Body of pancreas (tissue), 4 donors: ENCODE measurements at regions not wholly inside any gene's neighbourhood (a gene's known extent, or its start where the extent isn't known, plus 50 kb on each side); places are given as distances from the start of the nearest gene placed in this dataset.

Experiments used
- ATAC-seq: fragments of 150-250 bp; one replicate; pipeline ENCODE4 v1.9.1; 2016
- DNase-seq, 4 donors: peaks; one replicate each; pipeline ENCODE4 v3.0.0-alpha.2; 2019
- H3K27ac ChIP-seq, 4 donors: fragments of 200-600 bp; sonication (generic); 1 replicate in 3 of 4; 2 replicates in 1 of 4; pipeline versions ENCODE4 v1.5.1 to v1.6.1; 2016 to 2019; ENCODE audit warnings: mild to moderate bottlenecking in 1 of 4, mixed read lengths in 1 of 4, moderate library complexity in 1 of 4
- H3K27me3 ChIP-seq, 2 donors: fragments of 200-600 bp; sonication (generic); one replicate each; pipeline ENCODE4 v1.6.0; 2016; ENCODE audit warnings: mild to moderate bottlenecking in 1 of 2
- H3K36me3 ChIP-seq, 2 donors: fragments of 200-600 bp; sonication (generic); replicated peaks in 1 of 2; 2 replicates each; pipeline ENCODE4 v1.5.1; 2016; ENCODE audit warnings: low read depth in 2 of 2; ENCODE audit not compliant: insufficient read depth in 1 of 2
- H3K4me1 ChIP-seq: fragments of 200-600 bp; sonication (generic); one replicate; pipeline ENCODE4 v1.6.0; 2016
- H3K4me3 ChIP-seq, 2 donors: fragments of 200-600 bp; sonication (generic); 1 replicate in 1 of 2; 2 replicates in 1 of 2; pipeline ENCODE4 v1.5.1; 2016 to 2019
- H3K9me3 ChIP-seq, 3 donors: fragments of 200-600 bp; sonication (generic); 1 replicate in 2 of 3; 2 replicates in 1 of 3; pipeline ENCODE4 v1.5.1; 2016
- POLR2A ChIP-seq, 3 donors: fragments of 450-650 bp; IDR thresholded peaks; one replicate each; pipeline ENCODE4 v1.6.1; 2016; ENCODE audit warnings: antibody characterized with exemption in 3 of 3, mild to moderate bottlenecking in 2 of 3
- WGBS, 2 donors: methylation state at CpG; one replicate each; pipeline ENCODE4 v1.1.5; 2017; 5-methylcytosine and 5-hydroxymethylcytosine counted together
- intact Hi-C: fragments of 100-400 bp; cut with DNase I; formaldehyde crosslinking; loops from one replicate; pipeline ENCODE4 v1.15.1; 2023
- TF ChIP-seq, protein P1 (sequence below), 7 experiments: fragments of 450-650 bp in 4 of 7; fragments of 200-600 bp in 3 of 7; sonication (generic) in 3 of 7; IDR thresholded peaks; one replicate each; pipeline ENCODE4 v1.5.1; 2016 to 2019; ENCODE audit warnings: antibody characterized with exemption in 7 of 7

DNA sequence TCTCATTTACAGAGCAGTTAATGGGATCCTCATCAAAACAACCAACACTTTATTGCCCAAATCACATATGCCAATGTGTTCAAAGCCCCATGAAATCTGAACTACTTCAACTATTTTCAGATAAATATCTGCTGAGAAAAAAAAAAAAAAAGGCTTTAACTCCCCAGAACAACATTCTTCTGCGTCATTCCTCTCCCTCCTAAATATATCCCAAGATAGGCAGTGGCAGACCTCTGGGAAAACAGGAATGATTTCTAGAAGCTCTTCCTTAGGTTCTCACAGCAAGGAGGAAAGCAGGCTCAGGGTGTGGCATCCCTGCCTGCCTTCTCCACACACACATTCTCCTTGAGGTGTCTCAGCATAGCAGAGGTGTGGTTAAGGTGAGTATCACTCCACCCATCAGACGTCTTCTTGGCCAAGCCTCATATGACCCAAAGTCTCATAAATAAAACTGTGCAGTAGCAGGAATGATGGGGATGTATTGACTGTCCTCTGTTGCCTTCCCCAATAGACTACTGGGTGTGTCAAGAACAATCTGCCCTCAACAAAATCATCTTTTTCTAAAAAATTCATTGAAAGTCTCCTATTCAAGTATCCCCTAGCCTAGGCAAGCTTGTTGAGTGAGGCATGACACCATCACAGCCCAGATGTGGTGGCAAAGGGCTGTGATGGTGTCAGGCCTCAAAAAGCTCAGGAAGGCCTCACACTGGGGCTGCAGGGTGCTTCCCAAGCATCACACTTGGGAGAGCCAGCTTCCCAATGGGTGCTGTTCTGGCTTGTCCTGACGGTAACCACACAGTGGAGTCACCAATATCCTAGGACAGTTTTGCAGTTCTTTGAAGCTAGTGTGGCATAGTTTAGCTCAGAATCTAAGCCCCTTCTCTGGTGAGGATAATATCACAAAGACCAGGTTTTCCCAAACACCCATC lies 135.4 kb upstream of the SOX9 start:
- TF ChIP-seq, protein P1, sequence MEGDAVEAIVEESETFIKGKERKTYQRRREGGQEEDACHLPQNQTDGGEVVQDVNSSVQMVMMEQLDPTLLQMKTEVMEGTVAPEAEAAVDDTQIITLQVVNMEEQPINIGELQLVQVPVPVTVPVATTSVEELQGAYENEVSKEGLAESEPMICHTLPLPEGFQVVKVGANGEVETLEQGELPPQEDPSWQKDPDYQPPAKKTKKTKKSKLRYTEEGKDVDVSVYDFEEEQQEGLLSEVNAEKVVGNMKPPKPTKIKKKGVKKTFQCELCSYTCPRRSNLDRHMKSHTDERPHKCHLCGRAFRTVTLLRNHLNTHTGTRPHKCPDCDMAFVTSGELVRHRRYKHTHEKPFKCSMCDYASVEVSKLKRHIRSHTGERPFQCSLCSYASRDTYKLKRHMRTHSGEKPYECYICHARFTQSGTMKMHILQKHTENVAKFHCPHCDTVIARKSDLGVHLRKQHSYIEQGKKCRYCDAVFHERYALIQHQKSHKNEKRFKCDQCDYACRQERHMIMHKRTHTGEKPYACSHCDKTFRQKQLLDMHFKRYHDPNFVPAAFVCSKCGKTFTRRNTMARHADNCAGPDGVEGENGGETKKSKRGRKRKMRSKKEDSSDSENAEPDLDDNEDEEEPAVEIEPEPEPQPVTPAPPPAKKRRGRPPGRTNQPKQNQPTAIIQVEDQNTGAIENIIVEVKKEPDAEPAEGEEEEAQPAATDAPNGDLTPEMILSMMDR (IDR thresholded peaks at IDR 0.05) = no peak
- no peak for TF ChIP-seq POLR2A (IDR thresholded peaks at IDR 0.05)
- H3K4me3 ChIP-seq = no peak overlapping the region
- H3K4me1 ChIP-seq = no peaks in the 10 kb centered on the region
- no peaks in the 10 kb centered on the region for H3K27me3 ChIP-seq
- H3K27ac ChIP-seq = no peak overlapping the region
- WGBS, 2 donors = 77 to 83% methylated on average over 2 to 3 of the region's 3 CpGs
- ATAC-seq (no peak), DNase-seq (no peak)
- no peaks in the 10 kb centered on the region for H3K36me3 ChIP-seq
- H3K9me3 ChIP-seq = no peaks in the 10 kb centered on the region
- intact Hi-C loops = no loop called here

DNA sequence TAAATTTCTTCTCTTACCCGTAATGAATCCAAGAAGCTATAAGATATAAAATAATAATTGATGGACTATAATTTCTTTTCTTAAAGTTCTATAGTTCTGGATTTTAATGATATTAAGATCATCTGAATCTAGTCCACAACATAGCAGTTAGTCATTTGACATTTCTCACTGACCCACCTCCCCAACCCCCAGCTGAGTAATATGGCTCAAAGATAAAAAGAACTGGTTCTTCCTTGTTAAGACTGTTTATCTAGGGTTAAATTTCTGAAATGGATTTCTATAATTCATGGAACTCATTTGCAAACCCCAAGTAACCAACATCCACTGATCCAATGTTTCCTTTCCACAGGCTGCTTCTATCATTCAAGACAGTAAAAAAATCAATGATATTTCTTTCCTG lies 133.9 kb upstream of the SOX9 start:
- Histone ChIP-seq H3K4me1 (no peaks in the 10 kb centered on the region), H3K9me3 (no peaks in the 10 kb centered on the region), H3K36me3 (no peaks in the 10 kb centered on the region), H3K27ac (no peak overlapping the region), H3K27me3 (no peaks in the 10 kb centered on the region), H3K4me3 (no peak overlapping the region)
- intact Hi-C loops = no loop called here
- no peak for ATAC-seq
- DNase-seq = no peak
- 83 to 92% methylated on average over 1 of the region's 1 CpG for WGBS, 2 donors
- TF ChIP-seq, protein P1 (IDR thresholded peaks at IDR 0.05) = no peak
- no peak for TF ChIP-seq POLR2A (IDR thresholded peaks at IDR 0.05)

DNA sequence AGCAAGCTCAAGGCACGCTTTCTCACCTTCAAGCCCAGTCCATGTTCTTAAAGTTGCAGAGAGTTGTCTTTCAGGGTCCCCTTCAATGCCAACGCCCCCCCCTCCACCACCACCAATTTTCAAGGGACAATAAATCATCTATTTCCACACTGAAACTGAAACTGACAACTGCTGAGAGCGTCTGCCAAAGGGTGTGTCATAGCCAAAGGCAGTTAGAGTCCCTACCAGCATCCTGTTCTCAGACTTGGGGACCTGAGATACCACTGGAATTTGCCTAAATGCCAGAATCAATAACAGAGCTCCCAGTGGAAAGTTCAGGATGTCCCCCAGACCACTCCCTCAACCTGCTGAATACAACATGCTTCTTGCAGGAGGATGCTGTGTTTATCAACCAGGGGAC lies 133.2 kb upstream of the SOX9 start:
- H3K4me3 ChIP-seq = no peak overlapping the region
- WGBS, 2 donors = 47 to 51% methylated on average over 3 of the region's 3 CpGs
- H3K27me3 ChIP-seq = no peaks in the 10 kb centered on the region
- H3K4me1 ChIP-seq = no peaks in the 10 kb centered on the region
- H3K36me3 ChIP-seq = no peaks in the 10 kb centered on the region
- H3K27ac ChIP-seq = no peak overlapping the region
- ATAC-seq (peak; percentile 15), DNase-seq (no peak)
- intact Hi-C loops = no loop called here
- H3K9me3 ChIP-seq = no peaks in the 10 kb centered on the region
- TF ChIP-seq, protein P1 (IDR thresholded peaks at IDR 0.05) = no peak
- TF ChIP-seq POLR2A (IDR thresholded peaks at IDR 0.05) = no peak

DNA sequence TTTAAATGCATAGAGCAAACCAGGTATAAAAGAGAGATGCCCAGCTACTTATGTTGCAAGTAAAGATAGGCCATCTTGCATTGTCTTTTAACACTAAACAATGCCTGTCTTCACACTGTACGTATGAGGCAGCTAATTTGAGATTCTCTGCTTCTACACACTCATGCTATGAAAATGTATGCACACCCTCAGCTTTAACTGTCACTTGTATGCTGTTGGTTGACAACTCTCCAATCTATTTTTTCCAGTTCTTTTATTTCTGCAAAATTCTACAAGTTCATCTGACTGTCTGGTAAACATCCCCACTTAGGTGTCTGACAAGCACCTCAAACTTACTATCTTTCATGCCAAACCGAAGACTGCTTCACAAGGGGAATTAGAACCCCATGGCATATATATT lies 131.7 kb upstream of the SOX9 start:
- DNase-seq (no peak), ATAC-seq (no peak)
- Histone ChIP-seq H3K9me3 (no peaks in the 10 kb centered on the region), H3K27me3 (no peaks in the 10 kb centered on the region), H3K4me3 (no peak overlapping the region), H3K27ac (no peak overlapping the region), H3K4me1 (no peaks in the 10 kb centered on the region), H3K36me3 (no peaks in the 10 kb centered on the region)
- 65 to 69% methylated on average over 2 of the region's 2 CpGs for WGBS, 2 donors
- intact Hi-C loops = no loop called here
- TF ChIP-seq, protein P1 (IDR thresholded peaks at IDR 0.05) = no peak
- no peak for TF ChIP-seq POLR2A (IDR thresholded peaks at IDR 0.05)

DNA sequence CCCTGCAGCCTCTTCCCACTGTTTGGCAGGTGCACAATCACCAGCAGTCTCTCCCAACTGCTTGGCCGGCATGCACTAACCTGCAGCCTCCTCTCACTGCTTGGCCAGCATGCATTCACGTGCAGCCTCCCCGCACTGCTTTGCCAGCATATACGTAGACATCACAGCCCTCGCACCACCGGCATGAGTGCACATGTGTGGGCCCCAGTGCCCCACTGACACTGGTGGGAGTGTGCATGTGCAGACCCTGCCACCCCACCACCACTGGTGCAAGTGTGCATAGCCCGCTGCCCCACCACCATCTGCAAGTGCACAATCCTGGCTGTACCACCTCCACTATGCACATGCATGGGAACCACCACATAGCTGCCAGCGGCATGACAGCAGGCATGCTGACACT lies 127.5 kb upstream of the SOX9 start:
- ATAC-seq (no peak), DNase-seq (no peak)
- 88 to 90% methylated on average over 4 to 8 of the region's 8 CpGs for WGBS, 2 donors
- no peaks in the 10 kb centered on the region for H3K4me1 ChIP-seq
- no peaks in the 10 kb centered on the region for H3K27me3 ChIP-seq
- no peak overlapping the region for H3K4me3 ChIP-seq
- H3K9me3 ChIP-seq = no peaks in the 10 kb centered on the region
- H3K27ac ChIP-seq = no peak overlapping the region
- intact Hi-C loops = no loop called here
- TF ChIP-seq, protein P1 (IDR thresholded peaks at IDR 0.05) = no peak
- TF ChIP-seq POLR2A (IDR thresholded peaks at IDR 0.05) = no peak
- no peaks in the 10 kb centered on the region for H3K36me3 ChIP-seq
